GM19025 (cell line): ENCODE measurements at regions not wholly inside any gene's neighbourhood (a gene's known extent, or its start where the extent isn't known, plus 50 kb on each side); places are given as distances from the start of the nearest gene placed in this dataset.

Experiments used
- ATAC-seq: cut with Tn5 transposase; IDR thresholded peaks from one replicate; pipeline ENCODE4 v1.9.1; 2021; ENCODE audit warnings: mild to moderate bottlenecking, low read depth, moderate library complexity; ENCODE audit not compliant: unreplicated experiment

DNA sequence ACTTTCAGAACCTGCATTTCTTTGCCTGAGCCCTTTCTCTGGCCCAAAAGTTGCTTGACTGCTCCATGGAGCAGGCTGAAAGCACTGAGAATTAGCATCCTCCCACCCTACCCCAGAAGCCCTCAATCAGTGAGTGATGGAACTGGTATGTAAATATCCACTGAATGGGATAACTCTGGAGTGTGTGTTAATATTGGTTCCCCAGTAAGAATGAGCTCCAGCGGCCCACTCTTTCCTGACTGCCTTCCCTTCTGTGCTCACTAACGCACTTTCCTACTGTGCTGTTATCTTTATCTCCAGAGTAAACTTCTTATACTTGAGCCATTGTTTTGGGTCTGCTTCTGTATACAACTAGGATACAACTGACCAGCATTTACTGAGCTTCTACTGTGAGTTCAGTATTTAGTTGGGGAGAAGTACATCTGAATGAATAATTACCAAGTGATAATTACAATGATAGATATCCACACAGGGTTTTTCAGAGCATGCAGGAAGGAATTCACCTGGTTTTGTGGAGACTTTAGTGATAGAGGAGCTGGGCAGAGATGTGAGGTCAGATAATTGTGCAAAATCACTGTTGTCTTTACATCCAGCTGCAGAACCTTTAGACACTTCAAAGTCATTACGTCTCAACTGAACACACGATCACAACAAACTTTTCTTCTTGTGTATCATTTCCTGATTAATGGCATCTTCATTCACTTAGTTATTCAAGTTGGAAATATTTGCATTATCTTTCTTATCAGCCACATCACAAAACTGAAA lies 149.2 kb upstream of the BTG1 start:
- ATAC-seq, result no peak

GRCh38 chr12:92292016-92292415 lies 146.4 kb upstream of the BTG1 start:
- no peak for ATAC-seq

GRCh38 chr12:92290886-92291285 lies 145.2 kb upstream of the BTG1 start:
- no peak for ATAC-seq

DNA sequence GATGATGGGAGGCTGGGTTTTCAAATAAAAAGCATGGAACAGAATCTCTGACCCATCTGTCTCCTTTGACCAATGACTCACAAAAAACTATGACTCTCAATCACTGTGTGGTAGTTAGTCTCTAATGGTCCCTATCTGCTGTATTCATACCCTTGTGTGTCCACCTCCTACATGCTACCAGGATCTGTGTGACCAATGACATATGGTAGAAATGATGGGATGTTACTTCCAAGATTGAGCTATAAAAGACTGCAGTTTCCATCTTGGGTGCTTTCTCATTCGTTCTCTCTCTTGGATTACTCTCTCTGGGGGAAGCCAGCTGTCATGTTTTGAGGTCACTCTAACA lies 144.7 kb upstream of the BTG1 start:
- no peak for ATAC-seq

DNA sequence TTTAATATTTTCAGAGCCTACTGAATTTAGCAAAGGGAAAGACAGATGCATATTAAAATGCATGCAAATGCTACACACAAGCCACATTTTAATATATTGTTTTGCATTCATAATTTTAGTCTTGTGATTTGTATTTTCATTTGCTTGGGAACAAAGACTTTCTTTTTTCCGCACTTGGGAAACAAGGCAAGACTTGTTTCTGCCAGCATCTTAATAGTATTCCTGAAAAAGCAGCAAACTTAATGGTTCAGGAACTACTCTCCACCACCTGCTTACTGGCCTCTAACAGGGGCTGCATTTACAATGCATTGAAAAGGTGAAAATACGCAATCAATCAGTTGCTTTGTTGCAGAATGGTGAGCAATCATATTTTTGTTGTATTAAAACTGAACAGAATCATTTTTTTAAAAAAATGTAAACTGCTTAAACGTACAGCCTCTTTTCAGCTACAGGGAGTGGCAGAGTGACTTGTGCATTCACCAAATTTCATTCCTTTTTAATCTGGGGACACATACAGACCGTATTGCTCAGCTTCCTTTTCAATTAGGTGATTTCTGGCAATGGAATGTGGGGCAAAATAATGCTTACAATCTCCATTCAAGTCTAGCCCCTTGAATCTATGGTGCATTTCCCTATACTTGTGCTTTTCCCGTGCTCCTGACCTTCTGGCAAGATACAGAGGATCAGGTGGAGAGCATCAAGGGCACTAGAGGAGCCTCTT lies 144.1 kb upstream of the BTG1 start:
- no peak for ATAC-seq

- ATAC-seq, result no peak
Measured at GRCh38 chr12:92288561-92288960, 142.9 kb upstream of the BTG1 start.

- ATAC-seq, result no peak
Measured at GRCh38 chr12:92278378-92278828, 132.8 kb upstream of the BTG1 start.

DNA sequence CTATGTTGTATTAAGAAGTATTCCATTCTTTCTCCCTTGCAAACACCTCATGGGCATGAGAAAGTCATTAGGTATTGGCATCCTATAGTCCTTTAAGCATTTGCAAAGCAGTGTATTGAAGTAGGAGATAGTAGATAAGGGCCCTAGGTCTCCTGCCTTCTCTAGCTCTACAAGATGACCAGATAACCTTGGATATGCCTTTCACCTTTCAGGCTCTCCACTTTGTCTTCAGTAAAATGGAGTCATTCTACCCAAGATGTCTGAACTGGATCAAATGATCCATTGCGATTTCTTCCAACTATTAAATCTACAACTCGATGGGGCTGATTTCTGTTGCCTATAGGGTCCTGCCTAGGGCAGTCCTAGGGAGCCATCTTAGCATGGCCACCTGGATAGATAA lies 132.1 kb upstream of the BTG1 start:
- no peak for ATAC-seq

GRCh38 chr12:92276276-92276675 lies 130.6 kb upstream of the BTG1 start:
- no peak for ATAC-seq

- ATAC-seq, result no peak
Measured at GRCh38 chr12:92275443-92276154, 130.0 kb upstream of the BTG1 start.

DNA sequence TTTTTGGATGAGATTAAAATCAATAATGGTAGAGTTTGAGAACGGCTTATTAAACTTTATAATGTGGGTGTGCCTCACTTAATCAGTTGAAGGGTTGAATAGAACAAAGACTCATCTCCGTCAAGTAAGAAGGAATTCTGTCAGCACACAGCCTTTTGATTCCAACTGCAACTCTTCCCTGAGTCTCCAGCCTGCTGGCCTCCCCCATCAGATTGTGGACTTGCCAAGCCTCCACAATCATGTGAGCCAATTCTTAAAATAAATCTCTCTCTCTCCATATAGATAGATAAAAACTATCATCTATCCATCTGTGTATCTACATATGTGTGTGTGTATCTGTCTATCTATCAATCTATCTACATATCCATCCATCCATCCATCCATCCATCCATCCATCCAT lies 127.4 kb upstream of the BTG1 start:
- no peak for ATAC-seq

GRCh38 chr12:92272061-92272964 lies 126.7 kb upstream of the BTG1 start:
- ATAC-seq, result no peak

DNA sequence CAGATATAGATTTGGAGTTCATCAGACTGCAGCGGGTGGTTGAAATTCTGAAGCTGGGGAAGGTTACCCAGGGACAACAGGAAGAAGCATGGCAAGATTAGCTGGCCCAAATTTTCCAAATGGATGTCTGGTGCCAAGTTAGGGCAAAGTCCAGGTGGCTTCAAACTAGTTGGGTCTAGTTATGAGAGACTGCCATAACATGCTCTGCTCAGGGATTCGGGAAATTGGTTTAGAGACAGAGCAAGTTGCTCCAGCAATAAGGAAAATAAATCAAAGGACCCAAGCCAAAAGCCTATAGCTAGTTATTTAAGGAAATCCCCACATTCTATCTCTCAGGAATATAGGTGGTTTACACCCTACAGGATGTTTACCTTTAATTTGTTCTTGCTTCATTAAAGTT lies 125.7 kb upstream of the BTG1 start:
- ATAC-seq, result no peak

- no peak for ATAC-seq
Measured at GRCh38 chr12:92270521-92270920, 124.9 kb upstream of the BTG1 start.

GRCh38 chr12:92268946-92269345 lies 123.3 kb upstream of the BTG1 start:
- ATAC-seq, result no peak

GRCh38 chr12:92261692-92262091 lies 116.0 kb upstream of the BTG1 start:
- no peak for ATAC-seq

GRCh38 chr12:92261071-92261470 lies 115.4 kb upstream of the BTG1 start:
- ATAC-seq, result no peak

DNA sequence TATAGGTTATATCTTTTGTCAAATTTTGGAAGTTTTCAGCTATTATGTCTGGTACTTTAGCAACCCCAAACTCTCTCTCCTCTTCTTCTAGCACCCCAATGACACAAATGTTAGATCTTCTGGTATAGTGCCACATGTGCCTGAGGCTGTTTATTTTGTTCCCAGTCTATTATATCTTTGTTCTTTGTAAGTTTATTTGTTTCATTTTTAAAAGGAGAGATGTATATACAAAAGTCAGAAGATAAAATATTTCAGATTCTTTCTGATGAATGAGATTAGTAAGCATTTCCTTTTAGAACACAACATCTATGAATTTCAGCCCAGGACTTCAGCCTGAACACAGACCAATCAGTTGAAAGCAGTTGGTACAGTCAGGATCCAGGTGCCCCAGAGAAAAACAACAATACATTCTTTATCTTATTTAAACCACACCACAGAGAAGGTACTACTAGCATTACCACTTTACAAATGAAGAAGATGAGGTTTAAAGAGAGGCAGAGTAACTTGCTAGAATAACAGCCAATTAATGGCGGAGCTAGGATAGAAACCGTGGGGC lies 114.1 kb upstream of the BTG1 start:
- ATAC-seq, result no peak

DNA sequence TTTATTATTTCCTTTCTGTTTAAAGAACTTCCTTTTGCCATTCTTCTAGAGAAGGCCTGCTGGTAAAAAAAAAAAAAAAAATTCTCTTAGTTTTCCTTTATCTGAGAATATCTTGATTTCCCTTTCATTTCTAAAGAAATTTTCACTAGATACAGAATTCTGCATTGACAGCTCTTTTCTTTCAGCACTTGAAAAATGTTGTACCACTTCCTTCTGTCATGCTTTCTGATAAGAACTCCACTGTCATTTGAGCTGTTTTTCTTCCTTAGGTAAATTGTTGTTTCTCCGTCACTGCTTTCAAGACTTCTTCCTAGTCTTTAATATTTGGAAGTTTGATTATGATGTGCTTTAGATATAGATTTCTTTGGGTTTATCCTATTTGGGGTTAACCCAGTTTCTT lies 113.6 kb upstream of the BTG1 start:
- no peak for ATAC-seq

GRCh38 chr12:92257261-92257660 lies 111.6 kb upstream of the BTG1 start:
- ATAC-seq, result no peak
